ENCODE measurements at regions not wholly inside any gene's neighbourhood (a gene's known extent, or its start where the extent isn't known, plus 50 kb on each side); places are given as distances from the start of the nearest gene placed in this dataset.
"Not testable (repeated sequence)": the region's sequence is repeated elsewhere in the genome, so short reads cannot be mapped to it uniquely, and the experiment has no call there.

DNA sequence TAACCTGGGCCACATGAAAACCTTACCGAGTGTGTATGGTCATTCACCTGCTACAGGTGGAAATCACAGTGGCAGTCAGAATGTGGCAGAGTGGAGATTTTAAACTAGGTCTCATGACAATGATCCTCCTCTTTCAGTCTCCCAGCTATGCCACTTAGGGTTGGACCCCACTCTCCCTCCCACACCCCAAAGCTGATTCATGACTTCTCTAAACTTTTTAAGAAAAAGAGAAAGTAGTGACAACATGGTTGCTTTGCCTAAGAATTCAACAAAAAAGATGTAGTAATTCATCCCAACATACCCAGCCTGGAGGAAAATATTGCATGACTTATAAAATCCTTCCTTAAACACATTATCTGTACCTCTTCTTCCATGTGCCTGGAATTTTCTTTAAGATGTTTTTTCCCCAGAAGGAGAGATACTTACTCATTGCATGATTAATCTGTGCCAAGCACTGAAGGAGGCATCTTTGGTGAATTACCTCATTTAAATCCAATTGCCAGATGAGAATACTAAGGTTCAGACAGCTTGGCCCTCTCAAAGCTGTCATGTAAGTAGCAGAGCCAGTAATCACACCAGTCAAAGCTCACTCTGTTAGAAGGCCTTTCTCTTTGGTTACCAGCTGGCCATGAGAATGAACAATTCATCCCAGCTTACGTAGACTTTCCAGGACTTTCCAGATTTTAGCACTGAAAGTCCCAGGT, 119.9 kb downstream of the COPRS start:
- no peak overlapping the region for H3K27ac Mint-ChIP-seq

DNA sequence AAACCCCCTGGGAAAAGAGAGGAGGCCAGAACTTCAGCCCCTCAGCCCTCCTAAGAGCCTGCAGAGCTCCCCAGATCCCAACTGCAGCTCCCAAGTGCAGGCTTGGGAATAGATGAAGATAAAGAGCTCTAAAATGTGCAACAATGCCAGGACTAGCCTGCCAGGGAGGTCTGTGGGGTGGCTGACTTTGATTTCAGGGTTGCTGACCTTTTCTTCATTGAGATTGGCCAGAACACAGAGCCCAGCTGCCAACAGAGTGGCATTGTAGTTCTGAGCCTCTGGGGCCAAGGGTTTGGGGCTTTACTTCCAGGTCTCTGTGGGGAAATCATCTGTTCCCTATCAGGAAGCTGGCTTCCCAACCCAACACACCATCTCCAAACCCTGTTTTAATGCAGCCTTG, 120.6 kb downstream of the COPRS start:
- H3K27me3 Mint-ChIP-seq = peaks cover 13% of the 10 kb centered on the region
- no peak for DNase-seq (ENCODE audit: low spot score in 2 of 2)
- peaks cover 3% of the 10 kb centered on the region for H3K4me1 Mint-ChIP-seq
- H3K27ac Mint-ChIP-seq = no peak overlapping the region
- no peak for ATAC-seq (ENCODE audit: low read depth)
- no peak overlapping the region for H3K4me3 Mint-ChIP-seq
- peaks cover 2% of the 10 kb centered on the region for H3K36me3 Mint-ChIP-seq
- peaks cover 4% of the 10 kb centered on the region for H3K9me3 Mint-ChIP-seq

More for the DNA sequence above, 119.9 kb downstream of the COPRS start:
- no peak overlapping the region for H3K4me3 Mint-ChIP-seq
- peaks cover 2% of the 10 kb centered on the region for H3K36me3 Mint-ChIP-seq
- H3K4me1 Mint-ChIP-seq = peaks cover 4% of the 10 kb centered on the region
- DNase-seq (ENCODE audit: low spot score in 2 of 2) (no peak), ATAC-seq (ENCODE audit: low read depth) (no peak)
- peaks cover 4% of the 10 kb centered on the region for H3K9me3 Mint-ChIP-seq
- peaks cover 12% of the 10 kb centered on the region for H3K27me3 Mint-ChIP-seq

DNA sequence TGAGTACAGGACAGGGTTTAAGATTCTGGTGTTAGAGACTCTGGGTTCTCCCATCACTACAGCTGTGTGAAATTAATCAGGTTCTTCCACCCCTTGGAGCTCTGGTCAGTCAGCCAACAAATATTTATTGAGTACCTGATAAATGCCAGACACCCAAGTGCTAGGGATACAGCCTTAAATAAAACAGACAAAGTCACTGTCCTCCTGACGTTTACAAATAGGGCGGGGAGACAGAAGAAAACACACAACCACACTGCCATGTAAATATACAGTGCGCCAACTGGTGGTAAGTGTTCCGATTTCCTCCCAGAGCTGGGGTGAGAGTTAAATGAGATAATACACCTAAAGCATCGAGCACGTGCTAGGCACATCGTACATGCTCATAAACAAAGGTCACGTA, 121.0 kb downstream of the COPRS start:
- ATAC-seq (ENCODE audit: low read depth) = no peak
- Mint-ChIP-seq H3K4me3 (no peak overlapping the region), H3K27ac (no peak overlapping the region), H3K4me1 (peaks cover under 1% of the 10 kb centered on the region), H3K9me3 (peaks cover 4% of the 10 kb centered on the region), H3K27me3 (peaks cover 12% of the 10 kb centered on the region), H3K36me3 (peaks cover 2% of the 10 kb centered on the region)
- DNase-seq (ENCODE audit: low spot score in 2 of 2) = no peak

DNA sequence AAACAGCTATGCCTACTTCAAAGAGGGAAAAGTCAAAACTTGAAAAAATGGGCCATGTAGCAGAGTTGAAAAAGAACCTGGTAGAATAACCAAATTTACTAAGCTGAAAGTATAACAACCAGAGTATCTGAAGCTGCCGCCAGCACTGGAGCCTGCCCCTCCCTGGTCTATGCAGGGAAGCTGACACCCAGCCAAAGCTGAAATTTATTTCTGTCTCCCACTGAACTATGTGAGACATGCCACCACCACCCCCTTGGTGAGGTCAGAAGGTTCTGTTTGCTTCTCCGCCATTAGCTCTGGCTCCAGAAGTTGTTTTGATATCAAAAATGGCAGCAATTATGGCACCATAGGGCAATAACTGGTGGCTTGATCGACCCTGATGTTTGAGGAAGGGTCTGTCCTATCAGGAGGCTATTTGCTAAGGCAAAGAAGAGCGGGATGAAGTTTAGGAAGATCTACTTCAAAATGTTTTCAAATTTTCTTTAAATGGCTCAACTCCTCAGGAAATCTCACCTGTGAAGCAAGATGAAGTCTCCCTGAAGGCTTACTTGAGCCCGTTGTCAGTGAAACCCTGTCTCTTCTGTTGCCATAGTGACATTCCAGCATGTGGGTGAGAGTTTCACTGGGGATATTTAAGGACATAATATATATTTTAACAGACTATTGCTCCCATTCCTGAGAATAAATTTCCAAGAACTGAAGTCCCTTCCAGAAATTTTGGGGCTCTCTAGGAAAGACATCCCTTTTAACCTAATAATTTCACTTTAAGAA, 122.0 kb downstream of the COPRS start:
- Mint-ChIP-seq H3K4me1 (no peaks in the 10 kb centered on the region), H3K27me3 (peaks cover 7% of the 10 kb centered on the region), H3K36me3 (peaks cover 2% of the 10 kb centered on the region), H3K4me3 (no peak overlapping the region), H3K9me3 (peaks cover 4% of the 10 kb centered on the region), H3K27ac (no peak overlapping the region)
- ATAC-seq (ENCODE audit: low read depth) (no peak), DNase-seq (ENCODE audit: low spot score in 2 of 2) (no peak)

DNA sequence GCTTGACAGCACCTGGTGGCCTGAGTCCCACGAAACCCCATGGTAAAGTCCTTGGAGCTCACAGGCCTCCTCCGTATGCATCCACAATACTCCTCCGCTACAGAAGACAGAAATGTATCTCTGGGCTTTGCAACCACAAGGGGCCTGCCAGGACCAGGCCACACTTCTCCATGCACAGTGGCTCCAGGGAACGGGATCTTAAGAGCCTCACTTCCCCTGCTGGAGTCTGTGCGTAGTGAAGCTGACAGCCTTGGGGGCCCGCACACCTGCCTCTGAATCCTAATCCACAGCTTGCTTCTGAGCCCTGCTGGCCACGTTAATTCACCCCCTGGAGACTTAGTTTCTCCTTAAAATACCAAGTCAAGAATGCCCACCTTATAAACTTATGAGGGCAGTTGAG, 125.7 kb downstream of the COPRS start:
- Mint-ChIP-seq H3K4me1 (no peaks in the 10 kb centered on the region), H3K9me3 (peaks cover 5% of the 10 kb centered on the region), H3K27ac (no peak overlapping the region), H3K27me3 (peaks cover 4% of the 10 kb centered on the region), H3K36me3 (peaks cover 2% of the 10 kb centered on the region), H3K4me3 (no peak overlapping the region)
- no peak for ATAC-seq (ENCODE audit: low read depth)
- no peak for DNase-seq (ENCODE audit: low spot score in 2 of 2)

DNA sequence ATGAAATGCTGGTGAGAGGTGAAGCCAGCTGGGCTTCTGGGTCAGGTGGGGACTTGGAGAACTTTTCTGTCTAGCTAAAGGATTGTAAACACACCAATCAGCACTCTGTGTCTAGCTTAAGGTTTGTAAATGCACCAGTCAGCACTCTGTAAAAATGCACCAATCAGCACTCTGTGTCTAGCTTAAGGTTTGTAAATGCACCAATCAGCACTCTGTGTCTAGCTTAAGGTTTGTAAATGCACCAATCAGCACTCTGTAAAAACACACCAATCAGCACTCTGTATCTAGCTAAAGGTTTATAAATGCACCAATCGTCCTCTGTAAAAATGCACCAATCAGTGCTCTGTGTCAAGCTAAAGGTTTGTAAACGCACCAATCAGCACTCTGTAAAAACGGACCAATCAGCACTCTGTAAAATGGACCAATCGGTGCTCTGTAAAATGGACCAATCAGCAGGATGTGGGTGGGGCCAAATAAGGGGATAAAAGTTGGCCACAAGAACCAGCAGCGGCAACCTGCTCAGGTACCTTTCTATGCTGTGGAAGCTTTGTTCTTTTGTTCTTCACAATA, 127.4 kb downstream of the COPRS start:
- not testable (repeated sequence) for DNase-seq (ENCODE audit: low spot score in 2 of 2); H3K27me3 Mint-ChIP-seq; H3K4me1 Mint-ChIP-seq; H3K4me3 Mint-ChIP-seq; ATAC-seq (ENCODE audit: low read depth); H3K9me3 Mint-ChIP-seq; H3K36me3 Mint-ChIP-seq; H3K27ac Mint-ChIP-seq

DNA sequence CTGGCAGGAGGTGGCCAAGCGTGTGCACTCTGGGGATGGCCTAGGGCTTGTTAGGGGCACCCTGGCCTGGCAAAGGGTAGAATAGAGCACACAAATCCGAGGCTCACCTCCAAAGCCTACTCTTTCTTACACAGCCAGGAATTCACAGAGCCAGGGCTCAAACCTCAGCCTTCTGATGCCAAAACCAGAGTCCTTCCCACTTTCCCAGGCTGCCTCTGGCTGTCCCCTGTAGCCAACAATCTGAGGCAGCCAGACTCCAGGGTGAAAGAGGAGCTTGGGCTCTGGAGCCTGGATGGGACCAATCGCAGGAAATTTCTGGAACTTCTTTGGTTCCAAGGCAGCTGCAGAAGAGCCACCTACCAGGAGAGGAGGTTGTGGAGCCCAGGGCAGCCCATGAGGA, 127.9 kb downstream of the COPRS start:
- Mint-ChIP-seq H3K36me3 (peaks cover 2% of the 10 kb centered on the region), H3K9me3 (peaks cover 3% of the 10 kb centered on the region), H3K4me1 (no peaks in the 10 kb centered on the region), H3K27me3 (peaks cover 6% of the 10 kb centered on the region), H3K27ac (no peak overlapping the region), H3K4me3 (no peak overlapping the region)
- ATAC-seq (ENCODE audit: low read depth) = no peak
- no peak for DNase-seq (ENCODE audit: low spot score in 2 of 2)

DNA sequence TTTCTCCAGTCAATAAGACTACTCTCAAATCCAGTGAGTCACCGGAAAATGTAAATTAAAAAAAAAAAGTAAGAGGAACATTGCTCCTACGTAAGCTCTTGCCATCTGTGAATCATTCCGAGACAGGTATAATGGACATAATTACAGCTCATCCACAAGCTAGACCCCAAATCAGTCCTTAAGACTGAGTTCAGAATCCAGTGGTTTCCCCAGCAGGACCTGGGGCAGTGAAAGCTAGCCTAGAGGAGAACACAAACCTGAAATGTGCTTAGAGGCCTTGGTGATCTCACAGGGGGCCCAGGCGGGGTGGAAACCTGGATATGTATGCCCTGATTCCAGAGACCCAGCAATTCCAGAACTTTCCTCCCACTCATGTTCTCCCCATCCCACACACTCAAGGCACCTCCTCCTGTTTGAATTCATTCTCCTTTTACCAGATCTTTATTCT, 132.0 kb downstream of the COPRS start:
- Mint-ChIP-seq H3K27me3 (peaks cover 7% of the 10 kb centered on the region), H3K36me3 (no peaks in the 10 kb centered on the region), H3K27ac (no peak overlapping the region), H3K4me1 (peaks cover 3% of the 10 kb centered on the region), H3K9me3 (peaks cover 5% of the 10 kb centered on the region), H3K4me3 (no peak overlapping the region)
- DNase-seq (ENCODE audit: low spot score in 2 of 2) (no peak), ATAC-seq (ENCODE audit: low read depth) (no peak)

- DNase-seq (ENCODE audit: low spot score in 2 of 2) = no peak
- Mint-ChIP-seq H3K9me3 (peaks cover 3% of the 10 kb centered on the region), H3K27me3 (peaks cover 12% of the 10 kb centered on the region), H3K4me3 (no peak overlapping the region), H3K4me1 (peaks cover 3% of the 10 kb centered on the region), H3K27ac (no peak overlapping the region), H3K36me3 (no peaks in the 10 kb centered on the region)
- no peak for ATAC-seq (ENCODE audit: low read depth)
Measured at GRCh38 chr17:31724619-31725018, 134.4 kb downstream of the COPRS start.

- Mint-ChIP-seq H3K4me1 (peaks cover 3% of the 10 kb centered on the region), H3K27ac (no peak overlapping the region), H3K9me3 (peaks cover 3% of the 10 kb centered on the region), H3K27me3 (peaks cover 12% of the 10 kb centered on the region), H3K36me3 (no peaks in the 10 kb centered on the region), H3K4me3 (no peak overlapping the region)
- no peak for ATAC-seq (ENCODE audit: low read depth)
- no peak for DNase-seq (ENCODE audit: low spot score in 2 of 2)
Measured at GRCh38 chr17:31724026-31724425, 135.0 kb downstream of the COPRS start.

- Mint-ChIP-seq H3K4me3 (no peak overlapping the region), H3K36me3 (no peaks in the 10 kb centered on the region), H3K9me3 (peaks cover 3% of the 10 kb centered on the region), H3K27me3 (peaks cover 8% of the 10 kb centered on the region), H3K27ac (no peak overlapping the region), H3K4me1 (peaks cover 3% of the 10 kb centered on the region)
- DNase-seq (ENCODE audit: low spot score in 2 of 2) (no peak), ATAC-seq (ENCODE audit: low read depth) (no peak)
Measured at GRCh38 chr17:31722251-31723056, 136.6 kb downstream of the COPRS start.

GRCh38 chr17:31721291-31722025, 137.6 kb downstream of the COPRS start:
- no peak for DNase-seq (ENCODE audit: low spot score in 2 of 2)
- H3K4me3 Mint-ChIP-seq = no peak overlapping the region
- H3K27me3 Mint-ChIP-seq = peaks cover 8% of the 10 kb centered on the region
- peaks cover 3% of the 10 kb centered on the region for H3K9me3 Mint-ChIP-seq
- H3K27ac Mint-ChIP-seq = no peak overlapping the region
- H3K4me1 Mint-ChIP-seq = peaks cover 3% of the 10 kb centered on the region
- ATAC-seq (ENCODE audit: low read depth) = no peak
- no peaks in the 10 kb centered on the region for H3K36me3 Mint-ChIP-seq

DNA sequence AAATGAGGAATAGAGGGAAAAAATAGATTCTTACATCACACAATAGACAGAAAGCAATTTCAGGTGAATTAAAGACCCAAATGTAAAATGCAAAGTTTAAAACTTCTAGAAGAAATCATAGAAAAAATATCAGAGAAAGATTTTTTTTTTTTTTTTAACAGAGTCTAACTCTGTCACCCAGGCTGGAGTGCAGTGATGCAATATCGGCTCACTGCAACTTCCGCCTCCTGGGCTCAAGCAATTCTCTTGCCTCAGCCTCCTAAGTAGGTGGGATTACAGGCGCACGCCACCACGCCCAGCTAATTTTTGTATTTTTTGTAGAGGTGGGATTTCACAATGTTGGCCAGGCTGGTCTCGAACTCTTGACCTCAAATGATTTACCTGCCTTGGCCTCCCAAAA, 141.8 kb downstream of the COPRS start:
- not testable (repeated sequence) for H3K4me1 Mint-ChIP-seq

More for the DNA sequence above, 141.8 kb downstream of the COPRS start:
- H3K27me3 Mint-ChIP-seq; H3K36me3 Mint-ChIP-seq; ATAC-seq (ENCODE audit: low read depth); H3K27ac Mint-ChIP-seq; H3K4me3 Mint-ChIP-seq; DNase-seq (ENCODE audit: low spot score in 2 of 2); H3K9me3 Mint-ChIP-seq: not testable (repeated sequence)

Data from memory B cell (primary cell).